ENCODE measurements at regions not wholly inside any gene's neighbourhood (a gene's known extent, or its start where the extent isn't known, plus 50 kb on each side); places are given as distances from the start of the nearest gene placed in this dataset.

DNA sequence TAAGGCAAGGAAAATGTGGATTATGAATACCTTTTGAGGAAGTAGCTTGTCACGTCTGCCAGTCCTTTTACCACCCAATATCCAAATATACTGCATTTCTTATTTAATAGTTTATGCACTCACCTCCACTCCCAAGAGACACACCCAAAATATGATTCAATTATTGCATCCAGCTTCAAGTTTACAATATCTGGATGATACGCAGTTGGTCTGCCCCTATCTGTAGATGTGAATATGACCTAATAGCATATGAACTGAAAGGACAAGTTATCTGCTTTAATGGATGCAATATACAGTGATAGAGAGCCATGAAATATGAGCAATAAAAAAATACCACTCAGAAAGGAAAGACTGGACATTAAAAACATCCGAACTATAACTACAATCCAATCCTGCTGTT, 159.4 kb upstream of the MAGI2 start:
- TF ChIP-seq CTCF (IDR thresholded peaks at IDR 0.05): no peak
- no peak for TF ChIP-seq POLR2A (IDR thresholded peaks at IDR 0.05)
- intact Hi-C loops (cut with DNase I; ENCODE audit: low total_unique reads): no loop called here
- WGBS, 2 donors: 85 to 86% methylated on average over 3 of the region's 3 CpGs
- DNase-seq (ENCODE audit: low spot score in 2 of 2): no peak
- no peak overlapping the region for H3K4me3 ChIP-seq (ENCODE audit: low read depth, poor library complexity, severe bottlenecking)

DNA sequence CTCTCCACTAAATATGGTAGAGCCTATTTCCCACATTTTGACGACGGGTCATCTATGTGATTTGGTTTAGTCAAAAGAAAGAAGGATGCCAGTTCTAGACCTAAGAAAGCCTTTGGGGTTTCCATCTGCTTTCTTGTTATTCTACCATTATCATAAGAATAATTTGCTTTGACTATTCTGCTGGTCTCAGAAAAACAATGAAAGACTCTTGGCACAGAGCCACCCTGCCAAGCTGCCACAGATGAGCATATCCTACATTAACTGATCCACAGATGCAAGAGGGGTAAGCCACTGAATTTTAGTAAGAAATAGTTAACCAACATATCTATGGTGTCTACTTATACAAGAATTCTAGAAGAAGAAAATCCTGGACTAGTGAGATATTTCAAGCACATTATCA, 158.6 kb upstream of the MAGI2 start:
- intact Hi-C loops (cut with DNase I; ENCODE audit: low total_unique reads): no loop called here
- DNase-seq (ENCODE audit: low spot score in 2 of 2): no peak
- no peak overlapping the region for H3K4me3 ChIP-seq (ENCODE audit: low read depth, poor library complexity, severe bottlenecking)
- WGBS, 2 donors: 84 to 86% methylated on average over 2 of the region's 2 CpGs
- TF ChIP-seq POLR2A (IDR thresholded peaks at IDR 0.05): no peak

DNA sequence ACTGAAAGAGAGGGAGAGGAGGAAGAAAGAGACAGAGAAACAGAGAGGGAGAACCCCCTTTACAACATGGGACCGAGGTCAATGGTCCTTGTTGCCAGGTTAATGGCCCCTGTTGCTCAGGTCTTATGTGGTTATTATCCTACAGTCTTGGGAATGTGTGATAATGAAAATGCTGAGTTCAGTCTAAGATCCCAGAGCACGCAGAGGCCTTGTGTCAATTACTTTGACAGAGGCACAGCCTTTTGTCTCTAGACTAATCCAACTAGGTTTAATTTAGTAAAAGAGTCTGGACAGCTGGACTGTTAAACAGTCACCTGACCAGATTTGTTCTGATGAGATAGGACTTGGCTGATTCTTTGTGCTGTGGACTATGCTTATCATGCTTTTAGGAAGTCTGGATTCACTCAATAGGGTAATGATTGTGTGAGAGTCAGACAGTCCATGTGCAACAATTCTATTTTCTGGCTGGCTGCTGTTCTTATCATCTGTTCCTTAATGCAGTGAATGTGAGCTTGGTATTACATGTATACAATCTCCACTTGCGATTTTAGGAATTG, 157.4 kb upstream of the MAGI2 start:
- no peak overlapping the region for H3K4me3 ChIP-seq (ENCODE audit: low read depth, poor library complexity, severe bottlenecking)
- DNase-seq (ENCODE audit: low spot score in 2 of 2): no peak
- intact Hi-C loops (cut with DNase I; ENCODE audit: low total_unique reads): no loop called here
- 65 to 72% methylated on average over 3 of the region's 3 CpGs for WGBS, 2 donors
- TF ChIP-seq POLR2A (IDR thresholded peaks at IDR 0.05) (no peak), CTCF (IDR thresholded peaks at IDR 0.05) (no peak)

DNA sequence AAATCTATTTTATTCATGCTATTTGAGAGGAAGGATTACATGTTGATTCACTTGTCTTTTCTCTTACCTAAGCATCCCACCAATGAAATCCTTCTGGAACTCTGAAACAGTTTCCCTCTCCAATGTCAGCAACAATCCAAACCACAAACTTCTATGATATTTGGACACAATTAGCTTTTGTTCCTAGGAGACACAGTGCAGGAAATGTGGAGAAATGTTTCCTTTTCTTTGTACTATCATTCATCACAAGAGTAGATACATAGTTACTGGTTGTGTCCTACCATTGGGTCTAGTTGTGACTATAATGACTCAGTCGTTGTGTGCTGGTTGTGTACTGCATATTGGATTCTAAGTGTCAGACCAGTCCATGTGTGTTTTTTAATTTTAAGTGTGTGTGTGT, 156.8 kb upstream of the MAGI2 start:
- no peak for DNase-seq (ENCODE audit: low spot score in 2 of 2)
- TF ChIP-seq POLR2A (IDR thresholded peaks at IDR 0.05) (no peak), CTCF (IDR thresholded peaks at IDR 0.05) (no peak)
- intact Hi-C loops (cut with DNase I; ENCODE audit: low total_unique reads): no loop called here
- no peak overlapping the region for H3K4me3 ChIP-seq (ENCODE audit: low read depth, poor library complexity, severe bottlenecking)
- 46 to 71% methylated on average over 1 of the region's 1 CpG for WGBS, 2 donors

DNA sequence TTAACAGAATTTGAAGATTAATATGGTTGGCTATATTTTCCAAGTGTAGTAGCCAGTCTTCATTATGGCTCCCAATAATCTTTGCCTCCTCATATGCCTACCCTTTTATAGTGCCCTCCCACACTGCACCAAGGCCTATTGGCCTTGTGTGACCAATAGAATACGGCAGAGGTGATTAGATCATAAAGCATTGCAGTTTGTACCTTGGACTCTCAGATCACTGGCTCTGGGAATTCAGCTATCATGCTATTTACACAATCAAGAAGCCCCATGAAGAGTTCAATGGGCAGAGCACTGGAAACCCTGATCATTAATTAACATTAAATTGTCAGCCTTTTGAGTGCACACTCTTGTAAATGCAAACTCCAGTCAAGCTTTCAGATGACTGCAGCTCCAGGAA, 154.5 kb upstream of the MAGI2 start:
- no peak overlapping the region for H3K4me3 ChIP-seq (ENCODE audit: low read depth, poor library complexity, severe bottlenecking)
- no peak for DNase-seq (ENCODE audit: low spot score in 2 of 2)
- 82 to 96% methylated on average over 1 of the region's 1 CpG for WGBS, 2 donors
- intact Hi-C loops (cut with DNase I; ENCODE audit: low total_unique reads): no loop called here
- TF ChIP-seq POLR2A (IDR thresholded peaks at IDR 0.05) (no peak), CTCF (IDR thresholded peaks at IDR 0.05) (no peak)

DNA sequence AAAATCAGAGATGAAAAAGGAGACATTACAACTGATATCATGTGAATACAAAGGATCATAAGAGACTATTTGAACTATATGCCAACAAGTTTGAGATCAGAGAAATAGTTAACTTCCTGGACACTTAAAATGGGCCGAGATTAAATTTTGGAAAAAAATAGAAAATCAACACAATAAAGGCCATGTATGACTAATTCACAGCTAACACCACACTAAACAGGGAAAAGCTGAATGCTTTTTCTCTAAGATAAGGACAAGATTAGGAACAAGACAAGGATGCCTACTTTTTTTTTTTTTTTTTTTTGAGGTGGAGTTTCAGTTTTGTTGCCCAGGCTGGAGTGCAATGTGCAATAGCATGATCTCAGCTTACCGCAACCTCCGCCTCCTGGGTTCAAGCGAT, 151.4 kb upstream of the MAGI2 start:
- H3K4me3 ChIP-seq (ENCODE audit: low read depth, poor library complexity, severe bottlenecking): no peak overlapping the region
- TF ChIP-seq CTCF (IDR thresholded peaks at IDR 0.05): no peak
- TF ChIP-seq POLR2A (IDR thresholded peaks at IDR 0.05): no peak
- intact Hi-C loops (cut with DNase I; ENCODE audit: low total_unique reads): no loop called here
- 84 to 86% methylated on average over 4 of the region's 4 CpGs for WGBS, 2 donors
- DNase-seq (ENCODE audit: low spot score in 2 of 2): no peak
